ENCODE measurements at regions not wholly inside any gene's neighbourhood (a gene's known extent, or its start where the extent isn't known, plus 50 kb on each side); places are given as distances from the start of the nearest gene placed in this dataset.
"Not testable (repeated sequence)": the region's sequence is repeated elsewhere in the genome, so short reads cannot be mapped to it uniquely, and the experiment has no call there.

DNA sequence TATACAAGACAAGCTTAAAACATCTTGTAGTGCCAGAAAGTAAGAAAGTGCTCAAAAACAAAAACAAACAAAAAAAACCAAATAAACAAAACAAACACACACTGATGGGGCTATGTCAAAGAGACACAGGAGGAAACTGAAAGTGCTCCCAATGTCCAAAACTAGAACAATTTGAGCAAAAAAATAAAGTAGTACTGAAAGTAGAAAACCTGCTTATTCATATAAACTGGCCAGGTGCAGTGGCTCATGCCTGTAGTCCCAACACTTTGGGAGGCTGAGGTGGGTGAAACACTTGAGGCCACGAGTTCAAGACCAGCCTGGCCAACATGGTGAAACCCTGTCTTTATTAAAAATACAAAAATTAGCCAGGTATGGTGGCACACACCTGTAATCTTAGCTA lies 129.9 kb downstream of the GLUL start:
- no peak for DNase-seq (ENCODE audit: low read depth in 2 of 2)

DNA sequence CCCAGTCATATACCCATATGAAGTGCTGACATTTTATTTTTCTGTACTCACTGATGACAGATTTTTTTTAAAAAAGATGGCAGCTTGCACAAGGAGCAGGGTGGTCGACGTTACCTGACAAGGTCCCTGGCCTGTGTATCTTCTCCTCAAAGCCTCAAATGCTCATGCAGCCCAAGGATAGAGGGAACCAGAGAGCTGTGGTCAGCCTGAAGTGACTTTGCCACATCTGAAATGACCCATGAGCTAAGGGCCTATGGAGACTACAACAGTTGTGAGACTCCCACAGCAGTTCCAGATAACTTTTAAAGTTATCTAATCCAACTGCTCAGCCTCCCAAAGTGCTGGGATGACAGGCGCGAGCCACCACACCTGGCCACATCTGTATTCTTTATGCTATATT lies 131.1 kb downstream of the GLUL start:
- no peak for DNase-seq (ENCODE audit: low read depth in 2 of 2)

DNA sequence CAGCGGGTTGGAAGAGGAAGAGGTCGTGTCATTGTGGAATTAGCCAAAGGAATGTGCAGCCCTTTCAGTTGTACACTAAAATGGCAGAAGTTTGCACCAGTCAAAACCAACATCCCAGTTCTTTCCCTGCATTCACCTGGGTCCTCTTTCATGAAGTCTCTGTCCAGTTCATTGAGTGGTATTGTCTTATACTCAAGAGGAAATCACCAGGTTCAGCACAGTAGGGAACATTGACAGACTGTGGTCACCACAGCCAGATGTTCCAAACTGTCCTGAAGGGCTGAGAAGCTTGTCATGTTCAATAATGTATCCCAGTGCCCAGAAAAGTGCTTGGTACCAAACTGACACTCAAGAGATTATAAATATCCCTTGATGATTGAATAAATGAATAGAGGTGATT lies 131.6 kb downstream of the GLUL start:
- DNase-seq (ENCODE audit: low read depth in 2 of 2) = no peak

DNA sequence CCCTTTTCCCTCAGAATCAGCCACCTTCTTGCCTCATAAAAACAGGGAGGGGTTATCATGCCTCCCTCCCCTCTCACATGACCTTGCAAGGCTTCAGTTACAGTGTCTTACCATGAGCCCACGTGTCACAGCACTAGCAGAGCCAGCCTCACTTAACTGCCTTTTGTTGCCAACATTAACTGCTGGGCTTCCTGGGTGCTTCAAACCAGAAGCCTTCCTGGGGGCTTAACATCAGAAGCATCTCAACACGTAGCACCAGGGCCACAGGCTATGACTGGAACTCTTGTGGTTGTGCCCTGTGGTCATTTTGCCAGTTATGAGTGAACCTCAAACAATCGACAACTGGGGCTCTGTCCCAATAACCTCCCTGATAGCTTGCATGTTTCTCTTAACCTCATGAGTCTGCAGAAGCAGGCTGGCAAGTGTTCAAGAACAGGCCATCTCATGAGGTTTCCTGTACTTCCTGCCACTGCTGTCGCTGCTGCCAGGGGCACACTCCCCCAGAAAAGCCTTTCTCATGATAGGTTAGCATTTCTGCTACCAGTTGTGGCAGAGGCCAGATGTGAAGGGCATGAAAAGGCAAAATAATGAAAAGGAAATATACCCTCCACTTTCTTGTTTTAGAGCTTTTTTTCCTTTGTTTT lies 132.2 kb downstream of the GLUL start:
- DNase-seq (ENCODE audit: low read depth in 2 of 2) = peak in 1 of 2 donors; percentile 5

DNA sequence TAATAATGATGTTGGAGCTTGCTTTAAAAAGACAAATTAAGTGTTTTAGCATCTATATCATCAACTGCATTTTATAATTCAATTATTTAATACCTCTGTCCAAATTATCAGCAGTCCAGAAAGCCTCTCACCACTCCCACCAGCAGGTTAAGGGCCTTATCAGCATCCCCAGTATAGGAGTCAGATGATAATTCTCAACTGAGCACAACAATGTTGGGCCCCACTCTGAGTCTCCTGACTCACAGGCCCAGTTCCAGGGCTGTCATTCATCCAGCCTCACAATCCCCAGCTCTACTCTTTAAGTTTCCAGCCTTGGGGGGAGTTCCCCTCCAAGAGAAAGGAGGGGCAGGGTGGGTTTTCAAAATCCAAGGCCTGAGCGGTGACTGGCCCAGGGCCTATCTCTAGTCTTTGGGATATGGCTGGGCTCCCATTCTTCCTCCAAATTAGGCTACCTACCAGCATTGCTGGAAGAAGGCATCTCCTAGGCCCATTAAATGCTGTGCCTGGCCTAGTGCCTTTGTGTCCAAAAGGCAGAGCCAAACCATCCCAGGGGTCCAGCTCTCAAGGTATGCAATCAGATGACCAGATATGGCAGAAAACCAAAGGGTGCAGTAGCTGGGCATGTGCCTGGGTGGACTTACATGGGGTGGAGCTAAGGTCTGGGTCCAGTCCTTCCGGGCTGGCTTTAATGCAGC lies 134.1 kb downstream of the GLUL start:
- DNase-seq (ENCODE audit: low read depth in 2 of 2) = no peak

DNA sequence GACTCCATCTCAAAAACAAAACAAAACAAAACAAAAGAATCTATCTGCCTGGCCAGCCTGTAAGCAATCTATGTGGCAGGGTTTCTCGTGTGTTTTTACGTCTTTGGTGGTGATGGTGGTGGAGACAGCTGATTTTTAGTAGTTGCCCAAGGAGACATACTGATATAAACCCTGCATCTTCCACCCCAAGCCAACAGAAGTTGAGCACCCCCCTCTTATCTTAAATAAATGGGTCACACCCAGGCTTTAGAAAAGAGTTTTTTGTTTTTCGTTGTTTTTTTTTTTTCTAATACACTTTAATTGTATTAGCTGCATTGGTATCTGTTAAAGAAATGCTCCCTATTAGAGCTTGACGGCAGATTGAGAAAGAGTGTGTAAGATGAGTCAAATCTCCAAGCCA lies 134.7 kb downstream of the GLUL start:
- DNase-seq (ENCODE audit: low read depth in 2 of 2) = no peak

DNA sequence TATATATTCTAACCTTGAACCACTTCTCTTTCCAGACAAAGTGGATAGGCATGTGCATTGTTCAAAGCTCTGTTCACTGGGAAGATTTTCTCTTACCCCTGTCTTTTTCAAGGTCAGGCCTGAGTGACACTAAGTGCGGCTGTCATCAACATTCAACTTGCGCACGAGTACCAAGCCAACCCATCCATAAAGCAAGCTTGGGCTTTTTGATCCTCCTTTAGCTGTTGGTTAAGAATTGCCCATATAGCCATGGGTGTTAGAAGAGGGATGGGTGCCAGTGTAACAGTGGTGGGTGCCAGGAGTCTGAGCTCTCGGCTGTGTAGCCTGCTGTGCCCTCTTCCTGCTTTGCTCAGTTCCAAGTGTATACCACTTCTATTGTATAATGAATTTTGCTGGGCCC lies 136.1 kb downstream of the GLUL start:
- no peak for DNase-seq (ENCODE audit: low read depth in 2 of 2)

DNA sequence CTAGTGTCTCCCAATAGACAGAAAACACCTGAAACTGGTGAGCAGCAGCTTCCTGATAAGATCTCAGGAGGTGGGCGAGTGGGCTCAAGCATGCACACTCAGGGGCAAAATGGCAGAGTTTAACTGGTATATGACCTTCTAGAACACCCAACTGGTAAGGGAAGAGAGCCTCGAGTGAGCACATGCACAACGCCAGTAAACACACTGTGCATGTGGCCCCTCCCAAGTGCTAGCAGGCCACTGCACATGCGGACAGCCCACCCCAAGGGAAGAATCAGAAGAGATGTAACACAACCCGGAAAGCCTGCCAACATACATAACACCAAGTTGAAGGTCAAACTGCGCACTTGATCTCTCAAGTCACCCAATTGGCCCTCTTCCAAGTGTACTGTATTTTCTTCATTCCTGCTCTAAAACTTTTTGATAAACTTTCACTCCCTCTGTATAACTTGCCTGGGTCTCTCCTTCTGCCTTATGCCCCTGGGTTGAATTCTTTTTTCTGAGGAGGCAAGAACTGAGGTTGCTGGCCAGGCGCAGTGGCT lies 138.2 kb downstream of the GLUL start:
- no peak for DNase-seq (ENCODE audit: low read depth in 2 of 2)

DNA sequence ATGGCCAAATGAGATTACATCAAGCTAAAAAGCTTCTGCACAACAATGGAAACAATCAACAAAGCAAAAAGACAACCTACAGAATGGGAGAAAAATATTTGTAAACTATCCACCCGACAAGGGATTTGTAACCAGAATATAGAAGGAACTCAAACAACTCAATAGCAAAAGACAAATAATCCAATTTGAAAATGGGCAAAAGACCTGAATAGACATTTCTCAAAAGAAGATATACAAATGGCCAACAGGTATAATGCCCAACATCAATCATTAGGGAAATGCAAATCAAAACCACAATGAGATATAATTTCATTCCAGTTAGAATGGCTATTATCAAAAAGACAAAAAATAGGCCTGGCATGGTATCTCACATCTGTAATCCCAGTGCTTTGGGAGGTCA lies 140.0 kb downstream of the GLUL start:
- DNase-seq (ENCODE audit: low read depth in 2 of 2) = no peak

DNA sequence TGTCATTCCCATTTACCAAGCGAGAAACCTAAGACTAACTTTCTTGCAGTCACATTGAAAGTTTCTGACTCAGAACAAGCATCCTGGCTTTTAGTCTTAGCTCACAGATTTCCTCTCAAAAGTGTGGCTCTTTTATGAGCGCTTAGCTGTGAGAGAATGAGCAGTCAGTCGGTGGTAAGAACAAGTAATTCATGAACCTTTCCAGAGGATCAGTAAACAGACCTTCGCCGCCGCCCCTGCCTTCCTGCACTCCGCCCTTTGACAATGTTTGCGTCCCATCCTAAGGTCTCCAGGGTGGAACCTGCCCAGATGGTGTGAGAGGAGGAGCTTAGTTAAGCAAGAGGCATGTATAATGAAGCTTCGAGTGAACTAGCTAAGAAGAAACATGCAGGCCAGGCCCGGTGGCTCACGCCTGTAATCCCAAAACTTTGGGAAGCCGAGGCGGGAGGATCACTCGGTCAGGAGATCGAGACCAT lies 142.4 kb downstream of the GLUL start:
- DNase-seq (ENCODE audit: low read depth in 2 of 2) = no peak

DNA sequence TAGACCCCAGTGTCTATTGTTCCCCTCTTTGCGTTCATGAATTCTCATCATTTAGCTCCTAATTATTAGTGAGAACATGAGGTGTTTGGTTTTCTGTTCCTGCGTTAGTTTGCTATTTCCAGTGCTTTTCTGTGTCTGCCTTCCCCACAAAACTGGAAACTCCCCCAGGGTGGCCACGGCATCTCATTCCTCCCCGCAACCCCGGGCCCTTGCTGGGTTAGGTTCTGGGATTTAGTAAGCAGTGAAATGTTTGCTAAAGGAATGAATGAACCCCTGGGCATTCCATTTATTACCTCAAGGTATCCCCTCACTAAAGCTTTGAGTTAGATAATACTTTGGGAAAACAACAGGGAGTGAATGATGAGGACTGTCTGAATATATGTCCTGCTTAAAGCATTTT lies 142.9 kb downstream of the GLUL start:
- no peak for DNase-seq (ENCODE audit: low read depth in 2 of 2)

DNA sequence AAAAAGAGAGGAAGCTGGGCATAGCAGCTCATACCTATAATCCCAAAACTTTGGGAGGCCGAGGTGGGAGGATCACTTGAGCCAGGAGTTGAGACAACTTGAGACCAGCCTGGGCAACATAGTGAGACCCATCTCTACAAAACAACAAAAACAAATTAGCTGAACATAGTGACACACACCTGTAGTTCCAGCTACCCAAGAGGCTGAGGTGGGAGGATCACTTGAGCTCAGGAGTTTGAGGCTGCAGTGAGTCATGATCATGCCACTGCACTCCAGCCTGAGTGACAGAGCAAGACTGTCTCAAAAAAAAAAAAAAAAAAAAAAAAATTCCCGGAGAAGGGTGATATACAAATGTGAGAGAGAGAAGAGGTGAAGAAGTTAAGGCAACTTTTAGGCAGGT lies 143.8 kb downstream of the GLUL start:
- not testable (repeated sequence) for DNase-seq (ENCODE audit: low read depth in 2 of 2)

DNA sequence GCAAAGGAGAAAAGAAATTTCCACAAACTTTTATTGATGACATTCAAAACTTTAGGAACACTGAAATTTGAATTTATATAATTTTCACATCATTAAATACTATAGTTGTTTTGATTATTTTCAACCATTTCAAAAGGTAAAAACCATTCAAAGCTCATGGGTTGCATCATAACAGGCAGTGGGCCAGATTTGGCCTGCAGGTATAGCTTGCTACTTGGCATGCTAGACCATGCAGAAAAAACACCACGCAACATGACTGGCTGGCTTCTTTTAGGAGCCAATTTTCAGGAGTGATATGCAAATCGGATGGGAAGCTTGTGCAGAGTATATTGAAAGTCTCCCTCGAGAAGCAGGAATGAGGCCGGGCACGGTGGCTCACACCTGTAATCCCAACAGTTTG lies 144.8 kb downstream of the GLUL start:
- DNase-seq (ENCODE audit: low read depth in 2 of 2) = no peak

DNA sequence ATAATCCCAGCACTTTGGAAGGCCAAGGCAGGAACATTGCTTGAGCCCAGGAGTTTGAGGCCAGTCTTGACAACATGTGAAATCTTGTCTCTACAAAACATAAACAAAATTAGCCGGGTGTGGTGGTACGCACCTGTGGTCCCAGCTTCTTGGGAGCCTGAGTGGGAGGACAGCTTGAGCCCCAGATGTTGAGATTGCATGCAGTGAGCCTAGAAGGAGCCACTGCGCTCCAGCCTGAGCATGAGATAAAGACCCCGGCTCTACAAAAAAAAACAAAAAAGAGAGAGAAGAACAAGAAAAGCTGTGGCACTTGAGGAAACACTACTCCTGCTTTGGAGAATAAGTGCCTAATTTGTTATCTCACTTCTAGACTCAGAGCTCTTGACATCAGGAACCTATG lies 146.6 kb downstream of the GLUL start:
- no peak for DNase-seq (ENCODE audit: low read depth in 2 of 2)

DNA sequence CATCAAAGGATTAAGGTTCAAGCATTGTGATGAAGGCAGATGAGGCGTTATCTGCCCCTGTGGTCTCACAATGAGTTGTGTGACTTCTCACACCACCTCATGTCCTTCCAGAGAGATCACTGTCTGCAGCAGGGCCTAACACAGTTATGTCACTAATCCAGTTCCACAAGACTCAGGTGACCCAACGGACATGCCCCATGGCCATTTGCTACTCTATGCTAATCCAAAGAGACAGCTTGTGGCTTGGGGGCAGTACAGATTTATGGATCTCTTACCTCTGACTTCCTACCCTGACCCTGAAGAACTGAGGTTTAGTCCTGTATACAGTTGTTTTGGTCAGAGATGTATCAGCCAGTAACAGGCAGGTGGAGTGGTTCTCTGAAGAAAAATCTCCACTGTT lies 147.1 kb downstream of the GLUL start:
- no peak for DNase-seq (ENCODE audit: low read depth in 2 of 2)

DNA sequence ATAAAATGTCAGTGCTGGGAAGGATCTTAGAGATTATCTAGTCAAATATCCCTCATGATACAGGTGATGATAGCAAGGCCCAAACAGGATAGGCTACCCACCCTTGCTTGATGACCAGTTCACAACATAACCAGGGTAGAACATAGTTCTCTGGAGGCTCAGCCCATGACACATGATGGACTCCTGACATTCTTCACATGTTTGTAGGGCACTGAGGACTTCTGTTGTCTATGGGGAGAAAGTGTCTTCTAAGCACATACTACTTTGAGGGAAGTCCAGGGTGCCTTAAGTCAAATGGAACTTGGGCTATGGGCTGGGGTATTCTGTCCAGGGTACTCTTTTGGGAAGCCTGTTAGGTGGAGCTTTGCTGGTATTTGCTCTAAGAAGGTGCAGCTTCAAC lies 148.9 kb downstream of the GLUL start:
- no peak for DNase-seq (ENCODE audit: low read depth in 2 of 2)

DNA sequence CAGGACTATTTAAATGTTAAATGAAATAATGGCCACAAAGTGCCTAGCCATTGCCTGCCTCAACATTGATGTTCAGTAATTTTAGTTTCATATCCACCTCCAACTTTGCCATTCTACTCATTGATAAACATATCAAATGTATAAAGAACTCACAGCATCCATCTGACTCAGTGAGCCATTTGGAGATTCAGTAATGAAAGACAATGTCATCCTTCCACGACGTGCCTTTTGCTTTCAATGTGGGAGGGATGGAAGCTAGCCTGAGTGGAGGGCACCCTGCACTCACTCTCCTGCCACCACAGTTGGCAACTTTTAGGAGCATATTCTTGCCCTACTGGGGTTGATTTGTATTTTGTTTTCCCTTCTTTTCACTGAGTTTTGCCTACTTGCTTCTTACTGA lies 151.5 kb downstream of the GLUL start:
- DNase-seq (ENCODE audit: low read depth in 2 of 2) = no peak

DNA sequence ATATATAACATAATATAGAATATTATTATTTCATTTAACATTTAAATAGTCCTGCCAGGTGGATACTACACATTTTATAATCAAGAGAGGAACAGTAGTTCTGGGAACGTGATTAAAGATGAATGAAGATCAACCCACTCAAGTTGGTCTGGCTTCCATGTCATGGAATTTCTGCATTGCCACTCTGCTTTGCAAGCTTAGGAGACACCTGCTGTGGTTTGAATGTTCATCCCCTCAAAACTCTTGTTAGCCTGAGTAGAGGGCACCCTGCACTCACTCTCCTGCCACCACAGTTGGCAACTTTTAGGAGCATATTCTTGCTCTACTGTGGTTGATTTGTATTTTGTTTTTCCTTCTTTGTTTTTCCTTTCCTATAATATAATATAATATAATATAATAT lies 153.2 kb downstream of the GLUL start:
- DNase-seq (ENCODE audit: low read depth in 2 of 2) = no peak

DNA sequence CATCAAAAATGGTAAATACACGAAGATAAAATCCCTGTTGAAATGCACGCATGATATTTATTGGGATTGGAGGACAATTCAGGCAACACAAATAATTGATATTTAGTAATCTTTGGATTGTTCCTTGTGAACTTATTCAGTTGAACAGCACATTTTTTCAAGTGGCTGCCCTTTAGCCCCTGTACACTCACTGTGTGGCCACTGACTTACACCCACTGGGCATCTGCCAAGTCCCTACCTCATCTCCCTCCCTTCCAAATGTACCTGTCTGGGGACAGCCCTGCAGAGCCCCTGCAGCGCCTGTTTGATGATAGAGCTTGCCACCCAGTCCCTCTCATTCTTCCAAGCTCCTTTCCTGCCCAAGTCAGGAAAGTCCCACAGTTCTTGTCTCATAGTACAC lies 154.3 kb downstream of the GLUL start:
- DNase-seq (ENCODE audit: low read depth in 2 of 2) = no peak

DNA sequence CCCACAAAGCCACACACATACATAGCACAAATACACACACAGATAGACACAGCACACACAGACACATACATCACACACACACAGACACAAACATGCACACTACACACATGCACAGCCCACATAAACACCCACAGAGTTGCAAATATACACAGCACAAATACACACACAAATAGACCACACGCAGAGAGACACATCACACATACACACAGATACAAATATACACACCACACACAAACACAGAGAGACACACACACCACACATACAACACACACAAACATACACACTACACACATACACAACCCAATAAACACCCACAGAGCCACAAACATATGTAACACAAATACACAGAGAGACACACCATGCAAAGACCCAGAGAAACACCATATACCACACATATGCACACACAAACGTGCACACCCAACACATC lies 154.9 kb downstream of the GLUL start:
- no peak for DNase-seq (ENCODE audit: low read depth in 2 of 2)

DNA sequence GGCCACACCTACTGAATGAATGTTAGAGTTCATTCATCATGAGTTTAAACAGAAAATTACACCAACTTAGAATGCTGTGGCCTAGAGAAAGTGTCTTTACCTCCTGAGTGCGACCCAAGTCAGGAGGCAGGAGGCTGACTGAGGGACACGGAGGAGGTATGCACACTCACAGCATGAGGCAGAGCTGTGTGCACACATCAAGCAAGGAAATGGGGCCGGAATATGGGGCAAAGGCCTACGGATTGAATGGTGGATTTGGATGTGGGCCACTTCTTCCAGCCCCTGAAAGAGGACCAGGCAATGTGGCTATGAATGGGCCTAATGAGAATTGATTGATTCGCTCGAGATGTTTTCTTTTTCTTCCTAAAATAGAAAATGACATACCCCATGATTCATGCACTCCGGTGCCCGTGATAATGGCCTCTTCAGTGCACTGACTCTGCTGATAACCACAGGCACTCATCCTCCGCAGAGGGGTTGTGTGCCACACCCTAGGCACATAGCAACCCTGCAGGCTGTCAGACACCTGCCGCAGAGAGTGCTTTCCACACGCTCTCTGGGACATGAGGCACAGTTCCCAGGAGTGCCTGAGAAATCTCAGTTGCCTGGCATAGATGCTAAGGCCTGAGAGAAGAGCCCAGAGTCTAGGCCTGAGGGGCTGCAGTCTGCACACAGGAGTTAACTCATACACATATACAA lies 155.5 kb downstream of the GLUL start:
- DNase-seq (ENCODE audit: low read depth in 2 of 2) = no peak

DNA sequence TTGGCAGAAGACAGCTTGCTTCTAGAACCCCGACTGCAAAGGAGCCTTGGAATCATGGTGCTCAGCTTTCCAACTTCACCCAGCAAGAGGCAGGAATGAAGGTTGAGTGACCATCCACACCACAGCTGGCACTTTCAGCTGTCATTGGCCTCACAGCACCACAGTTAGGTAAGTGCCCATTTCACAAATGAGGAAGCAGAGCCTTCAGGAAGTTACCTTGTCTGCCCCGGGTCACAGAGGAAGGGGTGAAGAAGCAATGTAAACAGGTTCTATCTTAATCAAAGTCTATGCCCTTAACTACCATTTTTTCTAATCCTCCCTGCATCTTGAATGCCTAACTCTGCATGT lies 156.0 kb downstream of the GLUL start:
- DNase-seq (ENCODE audit: low read depth in 2 of 2) = no peak

DNA sequence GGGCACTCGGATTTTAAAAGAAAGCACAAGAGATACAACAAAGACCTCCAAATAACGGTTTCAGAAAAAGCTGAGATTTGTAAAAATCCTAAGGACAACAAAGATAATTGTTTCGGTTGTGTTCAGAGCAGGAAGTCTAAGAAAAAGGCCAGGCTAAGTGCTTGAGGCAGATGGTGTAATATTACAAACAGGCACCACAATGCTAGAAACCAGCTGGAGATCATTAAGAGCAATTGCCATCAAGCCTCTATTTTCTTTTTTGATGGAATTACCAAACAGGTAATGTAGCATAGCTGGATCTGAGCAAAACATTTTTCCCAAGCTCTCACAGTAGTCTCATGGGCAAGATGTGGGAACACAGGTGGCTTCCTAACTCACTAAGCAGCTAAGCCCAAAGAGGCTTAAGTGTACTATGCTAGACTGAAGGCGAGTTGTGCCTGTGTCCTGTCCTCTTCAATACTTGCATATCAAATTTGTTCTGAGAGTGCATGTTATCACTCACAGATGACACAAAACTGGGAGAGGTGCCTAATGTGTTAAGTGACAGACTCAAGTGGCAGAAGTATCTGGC lies 161.6 kb downstream of the GLUL start:
- DNase-seq (ENCODE audit: low read depth in 2 of 2) = no peak
